Esophagus squamous epithelium (tissue), 5 donors: ENCODE measurements at regions not wholly inside any gene's neighbourhood (a gene's known extent, or its start where the extent isn't known, plus 50 kb on each side); places are given as distances from the start of the nearest gene placed in this dataset.

Experiments
- DNase-seq: peaks from one replicate; lab custom pipeline; 2025; lab: John Stamatoyannopoulos, UW
- H3K27ac ChIP-seq, 4 donors: fragments of 200-600 bp; sonication (generic); one replicate each; pipeline ENCODE4 v1.5.1; 2016 to 2019; ENCODE audit warnings: mild to moderate bottlenecking in 1 of 4
- H3K27me3 ChIP-seq, 4 donors: fragments of 200-600 bp; sonication (generic); 1 replicate in 3 of 4; 2 replicates in 1 of 4; pipeline versions ENCODE4 v1.5.1 to v1.6.0; 2017 to 2021; ENCODE audit warnings: antibody characterized with exemption in 1 of 4
- H3K36me3 ChIP-seq, 3 donors: fragments of 200-600 bp; sonication (generic); one replicate each; pipeline ENCODE4 v1.5.1; 2016 to 2019
- H3K4me1 ChIP-seq, 3 donors: fragments of 200-600 bp; sonication (generic); one replicate each; pipeline ENCODE4 v1.5.1; 2017 to 2019
- H3K4me3 ChIP-seq, 4 donors: fragments of 200-600 bp; sonication (generic); 1 replicate in 3 of 4; 2 replicates in 1 of 4; pipeline ENCODE4 v1.5.1; 2016 to 2019; ENCODE audit warnings: mild to moderate bottlenecking in 2 of 4, moderate library complexity in 1 of 4
- H3K9me3 ChIP-seq, 3 donors: fragments of 200-600 bp; sonication (generic); one replicate each; pipeline ENCODE4 v1.5.1; 2016 to 2019
- POLR2A ChIP-seq, 4 donors: fragments of 450-650 bp; IDR thresholded peaks; one replicate each; pipeline ENCODE4 v1.6.1; 2017; ENCODE audit warnings: antibody characterized with exemption in 4 of 4, mild to moderate bottlenecking in 4 of 4, moderate library complexity in 3 of 4
- WGBS, 2 donors: methylation state at CpG; one replicate each; pipeline ENCODE4 v1.1.5; 2018; 5-methylcytosine and 5-hydroxymethylcytosine counted together
- intact Hi-C: fragments of 100-400 bp; cut with DNase I; formaldehyde crosslinking; loops from one replicate; pipeline ENCODE4 v1.15.0; 2022
- TF ChIP-seq, protein P1 (sequence below), 6 experiments: fragments of 450-650 bp in 4 of 6; fragments of 200-600 bp in 2 of 6; sonication (generic) in 2 of 6; IDR thresholded peaks; one replicate each; pipeline ENCODE4 v1.5.1; 2016 to 2019; ENCODE audit warnings: antibody characterized with exemption in 6 of 6, mild to moderate bottlenecking in 4 of 6, moderate library complexity in 4 of 6
- donor health status: DM: yes; HTN: yes; CAD: no.

DNA sequence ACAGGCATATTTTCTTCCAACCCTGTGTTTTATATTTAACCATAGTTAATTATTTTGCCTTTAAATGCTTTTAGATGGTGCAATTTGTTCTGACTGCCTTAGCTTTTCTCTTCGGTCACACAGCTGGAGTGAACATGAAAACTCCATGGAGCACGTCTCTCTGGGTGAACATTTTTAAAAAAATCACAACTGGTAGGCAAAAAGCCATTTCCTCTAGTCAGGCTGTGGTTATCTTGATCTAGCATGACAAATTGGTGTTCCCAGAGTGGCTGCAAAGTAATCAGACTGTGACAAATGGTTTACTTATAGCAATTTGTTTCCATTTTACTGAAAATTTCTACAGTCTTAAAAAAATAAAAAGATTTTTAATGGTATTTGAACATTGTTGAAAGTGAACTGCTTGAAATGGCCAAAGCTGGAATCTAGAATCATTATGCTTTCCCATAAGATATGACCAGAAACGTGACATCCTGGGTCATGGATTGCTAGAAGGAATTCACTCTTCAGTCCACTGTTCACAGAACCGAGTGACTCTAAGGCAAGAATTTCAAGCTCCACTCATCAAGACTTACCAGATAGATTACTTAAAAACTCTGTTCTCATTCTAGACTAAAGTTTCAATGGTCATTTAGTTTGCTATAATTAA, 703.6 kb downstream of the CPS1 start:
- Histone ChIP-seq H3K4me3 (no peak overlapping the region), H3K36me3 (no peaks in the 10 kb centered on the region), H3K27me3 (no peaks in the 10 kb centered on the region), H3K4me1 (no peaks in the 10 kb centered on the region), H3K27ac (no peak overlapping the region), H3K9me3 (no peaks in the 10 kb centered on the region)
- intact Hi-C loops = no loop called here
- TF ChIP-seq POLR2A (IDR thresholded peaks at IDR 0.05) = no peak
- TF ChIP-seq, protein P1, sequence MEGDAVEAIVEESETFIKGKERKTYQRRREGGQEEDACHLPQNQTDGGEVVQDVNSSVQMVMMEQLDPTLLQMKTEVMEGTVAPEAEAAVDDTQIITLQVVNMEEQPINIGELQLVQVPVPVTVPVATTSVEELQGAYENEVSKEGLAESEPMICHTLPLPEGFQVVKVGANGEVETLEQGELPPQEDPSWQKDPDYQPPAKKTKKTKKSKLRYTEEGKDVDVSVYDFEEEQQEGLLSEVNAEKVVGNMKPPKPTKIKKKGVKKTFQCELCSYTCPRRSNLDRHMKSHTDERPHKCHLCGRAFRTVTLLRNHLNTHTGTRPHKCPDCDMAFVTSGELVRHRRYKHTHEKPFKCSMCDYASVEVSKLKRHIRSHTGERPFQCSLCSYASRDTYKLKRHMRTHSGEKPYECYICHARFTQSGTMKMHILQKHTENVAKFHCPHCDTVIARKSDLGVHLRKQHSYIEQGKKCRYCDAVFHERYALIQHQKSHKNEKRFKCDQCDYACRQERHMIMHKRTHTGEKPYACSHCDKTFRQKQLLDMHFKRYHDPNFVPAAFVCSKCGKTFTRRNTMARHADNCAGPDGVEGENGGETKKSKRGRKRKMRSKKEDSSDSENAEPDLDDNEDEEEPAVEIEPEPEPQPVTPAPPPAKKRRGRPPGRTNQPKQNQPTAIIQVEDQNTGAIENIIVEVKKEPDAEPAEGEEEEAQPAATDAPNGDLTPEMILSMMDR (IDR thresholded peaks at IDR 0.05) = no peak
- no peak for DNase-seq
- WGBS, 2 donors = 40 to 43% methylated on average over 4 of the region's 4 CpGs

GRCh38 chr2:211270257-211270656, 713.9 kb downstream of the CPS1 start:
- Histone ChIP-seq H3K27me3 (no peaks in the 10 kb centered on the region), H3K27ac (no peak overlapping the region), H3K36me3 (no peaks in the 10 kb centered on the region), H3K4me1 (no peaks in the 10 kb centered on the region), H3K9me3 (no peaks in the 10 kb centered on the region), H3K4me3 (no peak overlapping the region)
- intact Hi-C loops = no loop called here
- TF ChIP-seq, protein P1 (IDR thresholded peaks at IDR 0.05) = no peak
- TF ChIP-seq POLR2A (IDR thresholded peaks at IDR 0.05) = no peak
- DNase-seq = no peak
- WGBS, 2 donors = 67 to 76% methylated on average over 1 of the region's 1 CpG

DNA sequence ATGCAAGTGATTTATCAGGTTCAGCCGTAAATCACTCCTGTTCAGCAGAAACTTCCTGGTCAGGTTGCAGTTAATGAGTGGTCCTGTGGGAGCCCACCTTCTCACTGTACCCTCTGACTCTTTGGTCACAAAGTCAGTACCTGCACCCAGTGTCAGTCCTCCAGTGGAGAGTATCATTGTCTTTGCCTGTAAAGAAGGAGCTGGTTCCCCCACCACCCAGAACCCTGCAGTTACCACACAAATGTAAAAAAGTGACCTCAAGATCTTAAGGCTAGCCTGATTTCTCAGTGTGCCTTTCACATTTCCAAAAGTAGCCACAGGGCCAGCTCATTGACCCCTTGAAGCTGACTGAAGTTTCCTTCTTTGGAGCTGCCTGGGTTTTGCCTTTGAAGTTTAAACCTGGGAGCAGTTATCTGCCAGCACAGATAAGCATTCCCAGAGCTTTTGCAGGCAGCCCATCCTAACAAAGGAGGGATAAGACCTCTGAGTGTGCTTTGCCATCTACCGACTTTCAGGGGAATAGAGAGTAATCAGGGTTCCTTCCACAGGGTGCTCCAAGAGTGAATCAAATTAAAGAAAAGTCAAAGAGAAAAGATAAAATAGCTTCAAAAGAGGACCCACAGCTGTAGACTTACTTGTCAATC, 725.2 kb downstream of the CPS1 start:
- no peak for DNase-seq
- TF ChIP-seq POLR2A (IDR thresholded peaks at IDR 0.05) = no peak
- TF ChIP-seq, protein P1 (IDR thresholded peaks at IDR 0.05) = no peak
- no peak overlapping the region for H3K4me3 ChIP-seq
- H3K27ac ChIP-seq = no peak overlapping the region
- H3K4me1 ChIP-seq = no peaks in the 10 kb centered on the region
- H3K9me3 ChIP-seq = no peaks in the 10 kb centered on the region
- WGBS, 2 donors = 53 to 57% methylated on average over 2 of the region's 2 CpGs
- intact Hi-C loops = no loop called here
- no peaks in the 10 kb centered on the region for H3K36me3 ChIP-seq
- no peaks in the 10 kb centered on the region for H3K27me3 ChIP-seq

- 38 to 53% methylated on average over 4 of the region's 4 CpGs for WGBS, 2 donors
- Histone ChIP-seq H3K27ac (no peak overlapping the region), H3K4me3 (no peak overlapping the region), H3K36me3 (no peaks in the 10 kb centered on the region), H3K27me3 (no peaks in the 10 kb centered on the region), H3K9me3 (no peaks in the 10 kb centered on the region), H3K4me1 (no peaks in the 10 kb centered on the region)
- no peak for TF ChIP-seq POLR2A (IDR thresholded peaks at IDR 0.05)
- TF ChIP-seq, protein P1 (IDR thresholded peaks at IDR 0.05) = no peak
- intact Hi-C loops = no loop called here
- DNase-seq = no peak
These were observed 746.3 kb downstream of the CPS1 start for GRCh38 chr2:211302676-211303075.

DNA sequence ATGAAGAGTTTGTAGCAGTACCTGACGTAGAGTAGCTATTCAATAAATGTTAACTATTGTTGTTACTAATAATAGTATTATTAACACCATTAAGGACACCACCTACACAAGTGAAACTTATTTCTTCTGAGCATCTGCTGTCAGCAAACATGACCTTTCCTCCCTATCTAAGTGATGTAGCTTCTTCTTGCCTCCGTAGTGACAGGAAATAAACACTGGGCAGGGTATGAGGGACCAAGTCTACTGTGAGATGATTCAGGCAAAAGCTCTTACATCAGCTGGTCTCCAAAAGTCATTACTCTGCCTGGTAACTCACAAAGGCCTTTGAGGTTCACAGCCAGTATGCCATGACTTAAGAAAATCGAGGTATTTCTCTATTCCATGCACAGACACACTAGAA, 750.5 kb downstream of the CPS1 start:
- DNase-seq = no peak
- 39 to 47% methylated on average over 3 of the region's 3 CpGs for WGBS, 2 donors
- no peak overlapping the region for H3K27ac ChIP-seq
- no peaks in the 10 kb centered on the region for H3K36me3 ChIP-seq
- no peak overlapping the region for H3K4me3 ChIP-seq
- TF ChIP-seq, protein P1 (IDR thresholded peaks at IDR 0.05) = no peak
- TF ChIP-seq POLR2A (IDR thresholded peaks at IDR 0.05) = no peak
- intact Hi-C loops = no loop called here
- no peaks in the 10 kb centered on the region for H3K4me1 ChIP-seq
- no peaks in the 10 kb centered on the region for H3K9me3 ChIP-seq
- H3K27me3 ChIP-seq = no peaks in the 10 kb centered on the region
